H1 (cell line): ENCODE measurements at regions not wholly inside any gene's neighbourhood (a gene's known extent, or its start where the extent isn't known, plus 50 kb on each side); places are given as distances from the start of the nearest gene placed in this dataset.

Experiments
- CTCF ChIA-PET: fragments of 300-600 bp; sonication (Branson Sonifier 250); formaldehyde crosslinking; loops from one replicate; lab custom pipeline; 2021; ENCODE audit not compliant: partially characterized antibody; lab: Charles Lee
- POLR2A ChIA-PET: fragments of 300-600 bp; sonication (Branson Sonifier 250); formaldehyde crosslinking; loops from one replicate; lab custom pipeline; 2021; ENCODE audit warnings: inconsistent platforms; ENCODE audit not compliant: partially characterized antibody; lab: Charles Lee
- DNase-seq, 2 experiments: peaks; one replicate each; pipeline versions ENCODE4 v3.0.0 to v3.0.0-alpha.2; 2010 to 2022; ENCODE audit warnings: low spot score in 2 of 2, low read depth in 1 of 2, mixed read lengths in 1 of 2
- FAIRE-seq: peaks from 2 replicates; lab custom pipeline; 2011; peaks lifted over from hg19 to GRCh38; lab: Jason Lieb, UNC
- H2AFZ ChIP-seq: 2 replicates; pipeline ENCODE4 v1.8.1; 2012; ENCODE audit warnings: low read length, inconsistent platforms
- H2AK5ac ChIP-seq: 2 replicates; pipeline ENCODE4 v1.6.1; 2013; ENCODE audit warnings: low read depth, low read length
- H2BK120ac ChIP-seq: replicated peaks from 2 replicates; pipeline ENCODE3; 2013; ENCODE audit warnings: low read depth, low read length, inconsistent platforms
- H2BK12ac ChIP-seq: 2 replicates; pipeline ENCODE4 v1.6.1; 2013; ENCODE audit warnings: low read depth, low read length
- H2BK15ac ChIP-seq: 2 replicates; pipeline ENCODE4 v1.6.1; 2013; ENCODE audit warnings: low read length
- H2BK20ac ChIP-seq: 2 replicates; pipeline ENCODE4 v1.6.1; 2013; ENCODE audit warnings: low read length
- H2BK5ac ChIP-seq: 2 replicates; pipeline ENCODE4 v1.6.1; 2013; ENCODE audit warnings: low read depth, low read length
- H3K14ac ChIP-seq: 2 replicates; pipeline ENCODE4 v1.6.1; 2013; ENCODE audit warnings: inconsistent platforms; ENCODE audit not compliant: insufficient read length
- H3K18ac ChIP-seq: 2 replicates; pipeline ENCODE4 v1.6.1; 2013; ENCODE audit warnings: low read length; ENCODE audit errors: extremely low read depth
- H3K23ac ChIP-seq: 2 replicates; pipeline ENCODE4 v1.6.1; 2013; ENCODE audit warnings: inconsistent platforms; ENCODE audit not compliant: insufficient read length
- H3K23me2 ChIP-seq: 2 replicates; pipeline ENCODE4 v1.6.1; 2013; ENCODE audit warnings: low read depth, low read length
- H3K27ac ChIP-seq: 2 replicates; pipeline ENCODE4 v1.6.1; 2011; ENCODE audit warnings: low read depth, low read length, inconsistent platforms
- H3K27me3 ChIP-seq, 4 experiments: replicated peaks in 1 of 4; 1 replicate in 1 of 4; 2 replicates in 3 of 4; pipeline versions ENCODE4 v1.6.1 to v1.8.1; 2011 to 2013; ENCODE audit warnings: low read length in 3 of 4, mild to moderate bottlenecking in 3 of 4, inconsistent platforms in 2 of 4, mixed read lengths in 2 of 4, moderate library complexity in 1 of 4; ENCODE audit not compliant: control insufficient read depth in 3 of 4, insufficient read depth in 3 of 4; ENCODE audit errors: extremely low read depth in 1 of 4
- H3K36me3 ChIP-seq, 4 experiments: 2 replicates each; pipeline versions ENCODE4 v1.6.1 to v1.8.1; 2011 to 2013; ENCODE audit warnings: mild to moderate bottlenecking in 4 of 4, low read length in 3 of 4, moderate library complexity in 2 of 4, control low read depth in 1 of 4, inconsistent platforms in 1 of 4; ENCODE audit not compliant: insufficient read depth in 4 of 4, control insufficient read depth in 2 of 4
- H3K4ac ChIP-seq: replicated peaks from 2 replicates; pipeline ENCODE3; 2013; ENCODE audit warnings: low read length, low read depth, mixed read lengths, inconsistent platforms; ENCODE audit not compliant: insufficient read length
- H3K4me1 ChIP-seq, 4 experiments: replicated peaks in 1 of 4; 1 replicate in 1 of 4; 2 replicates in 3 of 4; pipeline versions ENCODE4 v1.6.1 to v1.8.1; 2011 to 2013; ENCODE audit warnings: low read length in 3 of 4, inconsistent platforms in 2 of 4, mixed read lengths in 1 of 4; ENCODE audit not compliant: insufficient read depth in 4 of 4, control insufficient read depth in 3 of 4
- H3K4me2 ChIP-seq, 2 experiments: 2 replicates each; pipeline versions ENCODE4 v1.6.1 to v1.8.1; 2011 to 2013; ENCODE audit warnings: low read depth in 2 of 2, low read length in 2 of 2, control low read depth in 1 of 2, inconsistent platforms in 1 of 2, mild to moderate bottlenecking in 1 of 2; ENCODE audit not compliant: insufficient read depth in 1 of 2
- H3K4me3 ChIP-seq, 4 experiments: fragments of 200-600, 300-600 bp in 1 of 4; sonication (generic), shearing (Covaris generic), sonication (Bioruptor Twin) in 1 of 4; 2 replicates each; pipeline versions ENCODE4 v1.5.1 to v1.8.1; 2011 to 2016; ENCODE audit warnings: low read length in 4 of 4, low read depth in 3 of 4, control low read depth in 2 of 4, inconsistent platforms in 2 of 4, mild to moderate bottlenecking in 2 of 4, mixed read lengths in 1 of 4, moderate library complexity in 1 of 4; ENCODE audit not compliant: insufficient read depth in 2 of 4; ENCODE audit errors: extremely low read depth in 1 of 4
- H3K56ac ChIP-seq: replicated peaks from 2 replicates; pipeline ENCODE3; 2013; ENCODE audit warnings: low read depth, mild to moderate bottlenecking, mixed read lengths, low read length, inconsistent platforms; ENCODE audit not compliant: insufficient read length
- H3K79me1 ChIP-seq: 2 replicates; pipeline ENCODE4 v1.6.1; 2013; ENCODE audit warnings: low read depth, low read length, control low read depth
- H3K79me2 ChIP-seq, 2 experiments: 2 replicates each; pipeline versions ENCODE4 v1.6.1 to v1.8.1; 2012 to 2013; ENCODE audit warnings: low read length in 2 of 2, mild to moderate bottlenecking in 2 of 2, inconsistent platforms in 1 of 2; ENCODE audit not compliant: insufficient read depth in 2 of 2, control insufficient read depth in 1 of 2
- H3K9ac ChIP-seq, 4 experiments: replicated peaks in 1 of 4; 1 replicate in 1 of 4; 2 replicates in 3 of 4; pipeline versions ENCODE4 v1.6.1 to v1.8.1; 2011 to 2013; ENCODE audit warnings: low read depth in 3 of 4, low read length in 3 of 4, control low read depth in 2 of 4, mild to moderate bottlenecking in 2 of 4, moderate library complexity in 2 of 4, inconsistent platforms in 1 of 4; ENCODE audit errors: extremely low read depth in 1 of 4
- H3K9me3 ChIP-seq, 2 experiments: 2 replicates each; pipeline versions ENCODE4 v1.6.1 to v1.8.1; 2012 to 2013; ENCODE audit warnings: mild to moderate bottlenecking in 2 of 2, moderate library complexity in 2 of 2, control low read depth in 1 of 2, inconsistent platforms in 1 of 2, low read depth in 1 of 2, low read length in 1 of 2, mixed read lengths in 1 of 2; ENCODE audit not compliant: insufficient read depth in 2 of 2
- H4K20me1 ChIP-seq, 2 experiments: replicated peaks in 1 of 2; 2 replicates each; pipeline versions ENCODE3 to v1.8.1; 2011 to 2013; ENCODE audit warnings: inconsistent platforms in 2 of 2, low read length in 2 of 2, mild to moderate bottlenecking in 1 of 2; ENCODE audit not compliant: insufficient read depth in 2 of 2, control insufficient read depth in 1 of 2
- H4K5ac ChIP-seq: 2 replicates; pipeline ENCODE4 v1.6.1; 2013; ENCODE audit warnings: low read length, low read depth, mixed read lengths, inconsistent platforms; ENCODE audit not compliant: insufficient read length
- H4K8ac ChIP-seq: 2 replicates; pipeline ENCODE4 v1.8.0; 2013; ENCODE audit warnings: mild to moderate bottlenecking, moderate library complexity, low read length, inconsistent platforms; ENCODE audit not compliant: insufficient read depth; ENCODE audit errors: extremely low read depth
- H4K91ac ChIP-seq: replicated peaks from 2 replicates; pipeline ENCODE3; 2013; ENCODE audit warnings: low read length, mixed read lengths, inconsistent platforms; ENCODE audit not compliant: insufficient read length
- BACH1 ChIP-seq: IDR thresholded peaks from 2 replicates; pipeline ENCODE4 v1.6.1; 2012; ENCODE audit warnings: low read length, improper control_type of control experiment
- CTBP2 ChIP-seq: IDR thresholded peaks from 2 replicates; pipeline ENCODE4 v1.7.0; 2011; ENCODE audit warnings: borderline replicate concordance, mild to moderate bottlenecking, moderate library complexity, mixed read lengths, low read length; ENCODE audit not compliant: insufficient read depth, insufficient read length
- GABPA ChIP-seq: IDR thresholded peaks from 2 replicates; pipeline ENCODE4 v1.6.1; 2011; ENCODE audit warnings: mild to moderate bottlenecking, low read length, moderate library complexity, borderline replicate concordance; ENCODE audit not compliant: insufficient read depth
- HDAC2 ChIP-seq, 2 experiments: fragments of 300-600 bp in 1 of 2; sonication (generic) in 1 of 2; IDR thresholded peaks; 2 replicates each; pipeline ENCODE4 v1.6.1; 2011 to 2012; ENCODE audit warnings: low read depth in 2 of 2, low read length in 2 of 2, mild to moderate bottlenecking in 2 of 2, moderate library complexity in 2 of 2, borderline replicate concordance in 1 of 2, inconsistent platforms in 1 of 2
- KDM5A ChIP-seq: fragments of 200-600 bp; IDR thresholded peaks from 2 replicates; pipeline ENCODE4 v1.7.1; 2012; ENCODE audit warnings: mild to moderate bottlenecking, low read length, inconsistent platforms, mixed read lengths
- PHF8 ChIP-seq: fragments of 200-600 bp; sonication (generic); conservative IDR thresholded peaks from 2 replicates; pipeline ENCODE4 v1.7.1; 2012; ENCODE audit warnings: low read depth, mild to moderate bottlenecking, inconsistent platforms, low read length, moderate library complexity
- POU5F1 ChIP-seq: IDR thresholded peaks from 2 replicates; pipeline ENCODE4 v1.6.1; 2011; ENCODE audit warnings: low read depth, mild to moderate bottlenecking, low read length, moderate library complexity
- SIN3A ChIP-seq, 2 experiments: IDR thresholded peaks in 1 of 2; conservative IDR thresholded peaks in 1 of 2; 2 replicates each; pipeline ENCODE4 v1.6.1; 2011 to 2012; ENCODE audit warnings: low read length in 2 of 2, improper control_type of control experiment in 1 of 2, low read depth in 1 of 2, mild to moderate bottlenecking in 1 of 2
- SP2 ChIP-seq: IDR thresholded peaks from 2 replicates; pipeline ENCODE4 v1.6.1; 2012; ENCODE audit warnings: mild to moderate bottlenecking, low read length, inconsistent platforms
- SP4 ChIP-seq: IDR thresholded peaks from 2 replicates; pipeline ENCODE4 v1.6.1; 2012; ENCODE audit warnings: low read length, inconsistent platforms
- WGBS, 2 experiments: shearing (Covaris generic) in 1 of 2; methylation state at CpG; one replicate each; pipeline versions ENCODE4 v1.1.6 to v1.1.7; 2013 to 2015; ENCODE audit warnings: low lambda C conversion rate in 2 of 2, mixed read lengths in 2 of 2, inconsistent platforms in 1 of 2, low coverage in 1 of 2, missing lambda C conversion rate in 1 of 2; ENCODE audit not compliant: insufficient replicate concordance in 2 of 2, insufficient coverage in 1 of 2, insufficient read length in 1 of 2; ENCODE audit errors: extremely low coverage in 1 of 2, missing lambda C conversion rate in 1 of 2; 5-methylcytosine and 5-hydroxymethylcytosine counted together

DNA sequence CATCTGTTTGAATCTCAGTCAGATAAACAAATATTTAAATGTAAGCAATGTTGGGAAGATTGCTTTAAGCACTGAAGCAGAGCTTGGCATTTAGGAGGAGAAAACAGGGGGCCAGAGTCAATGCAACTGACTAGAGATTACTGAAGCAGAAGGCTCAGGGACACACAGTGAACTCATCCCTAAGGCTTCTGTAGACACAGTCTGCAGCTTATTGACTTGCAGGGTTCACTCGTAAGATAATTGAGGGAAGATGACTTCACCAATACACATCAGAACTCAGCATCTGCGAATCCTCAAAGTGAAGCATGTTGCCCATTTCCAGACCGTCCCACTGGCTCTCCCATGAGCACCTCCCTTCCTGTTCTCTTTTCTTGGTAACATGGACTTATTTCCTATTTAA is 363.4 kb upstream of the PFKP start:
- Histone ChIP-seq H4K8ac (no peak overlapping the region), H2AFZ (no peak overlapping the region), H3K4ac (no peak overlapping the region), H4K5ac (no peak overlapping the region), H3K23me2 (no peaks in the 10 kb centered on the region), H2BK15ac (no peak overlapping the region), H4K20me1 (no peaks in the 10 kb centered on the region), H3K9ac (no peak overlapping the region), H2BK120ac (no peak overlapping the region), H2BK20ac (no peak overlapping the region), H3K4me3 (no peak overlapping the region), H3K36me3 (no peaks in the 10 kb centered on the region), H3K23ac (no peak overlapping the region), H3K27me3 (no peaks in the 10 kb centered on the region), H3K18ac (no peak overlapping the region), H2BK5ac (no peak overlapping the region), H3K79me1 (no peaks in the 10 kb centered on the region), H3K27ac (no peak overlapping the region), H3K4me1 (no peaks in the 10 kb centered on the region), H3K79me2 (no peaks in the 10 kb centered on the region), H3K14ac (no peak overlapping the region), H3K56ac (no peak overlapping the region), H4K91ac (no peak overlapping the region), H2AK5ac (no peak overlapping the region), H3K9me3 (peaks cover 2 to 3% of the 10 kb centered on the region in 2 experiments; a peak in 1 of 4 replicates), H3K4me2 (no peak overlapping the region), H2BK12ac (no peak overlapping the region)
- DNase-seq (no peak), FAIRE-seq (no peak)
- POLR2A ChIA-PET = no interaction called here
- CTCF ChIA-PET = no interaction called here
- WGBS, 2 experiments = 88% methylated on average over 3 of the region's 3 CpGs; no CpG with 5 or more reads in 1 of the 2 experiments
- no peak for TF ChIP-seq PHF8
- no peak for TF ChIP-seq HDAC2 (IDR thresholded peaks at IDR 0.05; ENCODE audit: borderline replicate concordance in 1 of 2, low read depth in 2 of 2, low read length in 2 of 2)
- no peak for TF ChIP-seq KDM5A
- no peak for TF ChIP-seq SP2
- no peak for TF ChIP-seq SP4
- TF ChIP-seq GABPA = no peak
- no peak for TF ChIP-seq POU5F1
- no peak for TF ChIP-seq SIN3A (conservative IDR thresholded peaks at IDR 0.05 in 1 of 2, IDR thresholded peaks at IDR 0.05 in 1 of 2; ENCODE audit: low read depth in 1 of 2, low read length in 2 of 2)
- no peak for TF ChIP-seq BACH1
- no peak for TF ChIP-seq CTBP2
